ENCODE measurements at regions not wholly inside any gene's neighbourhood (a gene's known extent, or its start where the extent isn't known, plus 50 kb on each side); places are given as distances from the start of the nearest gene placed in this dataset.
"Not testable (repeated sequence)": the region's sequence is repeated elsewhere in the genome, so short reads cannot be mapped to it uniquely, and the experiment has no call there.

DNA sequence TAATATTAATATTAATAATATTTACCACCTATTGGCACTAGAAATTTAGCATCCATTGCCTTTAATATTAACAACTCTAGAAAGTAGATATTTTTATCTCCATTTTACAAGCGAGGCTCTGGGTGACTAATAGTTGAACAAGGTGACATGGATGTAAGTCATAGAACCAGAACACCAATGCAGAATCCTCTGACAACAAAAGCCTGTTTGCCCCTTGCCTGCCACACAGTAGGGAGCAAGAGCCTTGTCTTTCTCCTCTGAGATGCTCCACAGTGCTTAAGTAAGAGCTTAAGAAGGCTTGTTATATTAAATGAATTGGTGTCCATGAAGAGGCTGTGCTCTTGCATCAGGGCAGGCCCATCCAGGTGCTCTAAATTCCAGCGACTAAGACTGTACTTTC, 51.2 kb upstream of the LBX1 start:
- DNase-seq: no peak

- DNase-seq: not testable (repeated sequence)
Measured at GRCh38 chr10:101280921-101281320, 51.7 kb upstream of the LBX1 start.

DNA sequence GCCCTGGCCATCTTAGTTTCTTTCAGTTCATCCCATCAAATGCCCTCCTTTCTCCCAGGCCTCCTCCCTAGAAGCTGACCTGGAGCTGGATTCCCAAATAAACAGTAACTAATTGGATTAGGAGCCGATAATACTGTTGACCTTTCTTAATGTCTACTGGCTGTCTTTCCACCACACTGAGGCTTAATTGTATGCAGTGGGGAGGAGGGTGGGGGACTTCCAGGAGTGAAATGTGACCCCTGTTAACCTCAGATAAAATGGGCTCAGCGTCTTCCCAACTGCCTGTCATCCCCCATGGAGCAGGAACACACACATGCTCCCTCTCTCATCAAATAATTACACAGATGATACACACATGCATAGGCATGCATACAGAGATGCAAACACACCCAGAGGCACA, 53.7 kb upstream of the LBX1 start:
- DNase-seq: no peak

DNA sequence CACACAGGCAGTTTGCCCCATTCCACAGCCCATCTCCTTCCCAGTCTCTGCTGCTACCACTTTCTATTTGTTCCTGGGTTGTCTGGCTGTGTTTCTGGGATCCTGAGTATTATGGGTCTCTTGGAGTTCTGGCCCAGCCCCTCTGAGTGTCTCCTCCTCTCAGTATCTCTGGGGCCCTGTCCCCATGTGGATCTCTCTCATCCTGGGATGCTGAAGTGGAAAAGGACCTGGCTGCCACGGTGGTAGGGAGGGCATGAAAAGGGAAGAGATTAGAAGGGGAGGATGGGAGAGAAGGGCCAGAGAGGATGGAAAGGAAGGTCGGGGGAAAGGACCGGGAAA, 54.5 kb upstream of the LBX1 start:
- DNase-seq: no peak

GRCh38 chr10:101284101-101284743, 55.0 kb upstream of the LBX1 start:
- no peak for DNase-seq

GRCh38 chr10:101284744-101285463, 55.6 kb upstream of the LBX1 start:
- no peak for DNase-seq

DNA sequence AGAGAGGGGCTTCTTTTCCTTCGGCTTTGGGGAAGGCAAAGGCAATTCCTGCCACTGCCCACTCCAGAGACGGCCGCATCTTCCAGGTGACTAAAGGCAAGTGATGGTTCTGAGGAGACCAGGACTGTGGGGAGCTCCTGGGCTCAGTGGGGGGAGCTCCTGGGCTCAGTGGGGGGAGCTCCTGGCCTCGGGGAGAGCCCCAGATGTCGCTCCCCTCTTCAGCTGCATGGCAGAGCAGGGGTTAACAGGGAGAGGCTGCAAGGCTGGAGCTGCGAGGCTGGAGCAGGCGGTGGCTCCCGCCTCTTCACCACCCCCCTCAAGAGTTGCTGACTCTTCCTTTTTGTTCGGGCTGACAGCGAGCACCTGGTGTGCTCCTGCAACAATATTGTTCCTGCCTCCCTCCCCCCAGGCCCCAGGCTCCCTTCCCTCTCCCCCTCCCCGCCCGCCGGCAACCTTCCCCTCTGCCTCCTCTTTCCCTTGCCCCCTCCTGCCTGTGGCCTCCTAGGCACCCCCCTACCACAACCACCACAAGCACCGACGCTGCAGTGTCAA, 56.3 kb upstream of the LBX1 start:
- no peak for DNase-seq

- DNase-seq: no peak
Measured at GRCh38 chr10:101286248-101287046, 57.2 kb upstream of the LBX1 start.

DNA sequence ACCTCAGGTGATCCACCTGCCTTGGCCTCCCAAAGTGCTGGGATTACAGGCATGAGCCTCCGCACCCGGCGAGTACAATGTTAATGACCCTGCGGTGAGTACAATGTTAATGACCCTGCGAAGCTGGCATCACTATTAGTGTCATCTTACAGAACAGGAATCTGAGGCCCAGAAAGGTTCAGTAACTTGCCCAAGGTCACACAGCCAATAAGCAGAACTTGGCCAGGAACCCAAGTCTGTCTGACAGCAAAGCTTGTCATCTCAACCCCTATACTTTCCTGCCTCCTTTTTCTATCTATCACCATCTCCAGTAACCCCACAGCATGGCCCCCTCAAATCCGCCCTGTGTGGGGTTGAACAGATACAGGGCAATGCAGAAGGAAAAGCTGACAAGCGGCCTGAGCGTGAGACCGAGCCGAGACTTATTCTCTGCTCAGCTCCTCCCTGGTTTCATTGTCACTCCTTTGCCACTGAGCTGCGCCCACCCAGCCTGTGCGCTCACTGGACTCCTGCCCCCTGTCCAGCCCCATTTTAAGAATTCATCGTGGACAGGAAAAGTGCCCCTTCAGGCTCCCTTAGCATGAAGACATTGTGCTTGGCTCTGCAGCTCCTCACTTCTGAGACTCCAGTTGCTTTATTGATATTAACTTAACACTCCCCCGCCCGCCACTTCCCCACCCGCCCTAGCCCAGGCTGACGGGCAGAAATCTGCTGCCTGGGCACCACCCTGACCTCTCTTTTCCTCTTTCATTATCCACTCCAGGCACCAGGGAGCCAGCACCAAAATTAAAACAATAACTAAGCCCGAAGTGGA, 58.1 kb upstream of the LBX1 start:
- no peak for DNase-seq

DNA sequence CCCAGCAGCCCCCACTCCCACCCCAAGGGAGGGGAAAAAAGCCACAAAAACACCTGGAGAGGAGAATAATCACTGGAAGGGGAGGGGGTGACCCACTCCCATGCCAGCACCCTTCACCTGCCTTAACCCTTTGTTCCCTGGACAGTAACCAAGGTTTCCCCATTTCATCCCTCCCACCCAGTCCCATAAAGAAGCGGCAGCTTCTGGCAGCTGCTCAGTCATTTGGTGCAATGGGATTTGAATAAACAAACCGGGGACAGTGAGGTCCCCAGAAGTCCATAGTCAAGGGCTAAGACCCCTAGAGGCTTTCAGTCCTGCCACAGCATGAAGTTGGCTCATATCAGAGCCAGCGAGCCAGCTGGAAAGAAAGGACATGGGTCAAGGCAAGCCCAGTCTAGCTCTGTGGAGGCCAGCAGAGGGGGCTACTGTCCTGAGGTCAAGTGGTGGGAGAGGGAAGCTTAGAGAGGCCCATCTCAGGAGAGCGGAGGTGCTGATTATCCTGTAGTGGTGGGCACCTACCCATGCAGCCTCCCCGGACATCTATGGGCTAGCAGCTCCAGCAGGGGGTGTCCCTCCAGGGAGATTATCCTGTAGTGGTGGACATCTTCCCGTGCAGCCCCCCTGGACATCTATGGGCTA, 58.9 kb upstream of the LBX1 start:
- peak; percentile 30 to 51 (median 34) for DNase-seq

DNA sequence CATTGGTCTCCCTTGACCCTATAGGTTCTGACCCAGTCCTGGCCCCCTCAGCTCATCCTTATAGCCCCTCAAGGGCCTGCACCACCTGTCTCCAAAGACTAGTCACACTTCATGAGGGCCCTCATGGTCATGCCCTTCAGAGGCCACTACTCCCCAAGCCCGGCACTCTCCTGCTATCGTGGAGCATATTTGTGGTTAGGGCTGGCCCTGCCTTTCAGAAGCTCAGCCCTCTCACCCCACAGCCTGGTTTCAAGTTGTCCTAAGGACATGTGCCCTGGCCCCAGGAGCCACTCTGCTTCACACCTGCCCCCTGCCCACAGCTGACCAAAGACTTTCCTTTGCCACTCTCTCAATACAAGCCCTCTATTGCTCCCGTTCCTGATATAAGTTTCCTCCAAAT, 60.3 kb upstream of the LBX1 start:
- no peak for DNase-seq

DNA sequence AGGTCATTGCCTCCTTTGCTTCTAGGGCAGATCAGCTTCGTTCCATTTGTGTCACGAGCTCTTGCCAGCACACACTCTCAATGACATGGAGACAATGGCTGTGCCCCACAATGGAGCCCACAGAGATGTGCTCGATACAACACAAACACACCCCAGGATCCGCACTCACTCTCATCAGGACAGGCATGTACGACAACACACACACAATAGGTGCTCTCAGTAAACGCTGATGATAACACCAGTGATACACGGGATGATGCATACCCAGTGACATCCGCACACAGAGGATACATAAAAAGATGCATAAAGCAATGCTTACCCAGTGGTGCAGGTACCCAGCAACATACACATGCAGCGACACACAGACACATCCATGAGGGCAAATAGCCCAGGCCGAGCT, 61.2 kb upstream of the LBX1 start:
- no peak for DNase-seq

GRCh38 chr10:101290881-101291280, 61.6 kb upstream of the LBX1 start:
- DNase-seq: no peak

GRCh38 chr10:101291331-101292193, 62.3 kb upstream of the LBX1 start:
- peak; percentile 41 to 70 (median 52) for DNase-seq

DNA sequence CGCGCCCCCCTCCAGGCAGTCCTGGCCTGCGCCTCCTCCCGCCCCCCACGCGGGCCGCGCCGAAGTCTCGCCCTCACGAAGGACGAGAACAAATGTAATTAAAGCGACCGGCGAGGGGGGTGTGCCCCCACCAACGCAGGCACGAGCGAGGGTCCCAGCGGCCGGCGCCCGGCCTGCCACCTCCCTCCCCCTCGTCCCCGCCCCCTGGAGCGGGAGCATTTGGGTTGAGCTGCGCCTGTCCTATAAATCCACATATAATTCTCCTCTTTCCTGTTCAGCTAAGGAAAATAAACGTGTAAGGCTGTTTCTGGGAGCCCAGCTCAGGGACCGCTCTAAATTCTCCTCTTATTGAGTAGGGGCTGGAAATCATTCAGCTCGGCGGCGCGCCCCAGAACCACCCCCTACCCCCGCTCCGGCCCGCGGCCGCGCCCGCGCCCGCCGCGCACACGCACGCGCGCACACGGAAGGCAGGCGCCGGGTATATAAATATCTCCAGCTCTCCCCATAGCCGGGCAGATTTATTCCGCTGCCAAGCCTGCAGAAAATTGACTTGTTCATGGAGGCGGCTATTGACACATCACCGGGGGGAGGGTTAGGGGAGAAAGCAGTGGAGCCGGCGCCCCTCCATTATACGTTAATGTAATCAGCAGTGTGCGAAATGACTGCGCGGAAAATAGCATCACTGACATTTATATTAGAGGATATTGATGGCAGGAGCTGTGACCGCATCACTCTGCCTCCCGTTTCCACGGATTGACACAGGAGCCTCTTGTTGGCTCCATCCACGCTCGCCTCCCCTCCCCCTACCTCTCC, 61.6 kb upstream of the BTRC start:
- no peak for DNase-seq

DNA sequence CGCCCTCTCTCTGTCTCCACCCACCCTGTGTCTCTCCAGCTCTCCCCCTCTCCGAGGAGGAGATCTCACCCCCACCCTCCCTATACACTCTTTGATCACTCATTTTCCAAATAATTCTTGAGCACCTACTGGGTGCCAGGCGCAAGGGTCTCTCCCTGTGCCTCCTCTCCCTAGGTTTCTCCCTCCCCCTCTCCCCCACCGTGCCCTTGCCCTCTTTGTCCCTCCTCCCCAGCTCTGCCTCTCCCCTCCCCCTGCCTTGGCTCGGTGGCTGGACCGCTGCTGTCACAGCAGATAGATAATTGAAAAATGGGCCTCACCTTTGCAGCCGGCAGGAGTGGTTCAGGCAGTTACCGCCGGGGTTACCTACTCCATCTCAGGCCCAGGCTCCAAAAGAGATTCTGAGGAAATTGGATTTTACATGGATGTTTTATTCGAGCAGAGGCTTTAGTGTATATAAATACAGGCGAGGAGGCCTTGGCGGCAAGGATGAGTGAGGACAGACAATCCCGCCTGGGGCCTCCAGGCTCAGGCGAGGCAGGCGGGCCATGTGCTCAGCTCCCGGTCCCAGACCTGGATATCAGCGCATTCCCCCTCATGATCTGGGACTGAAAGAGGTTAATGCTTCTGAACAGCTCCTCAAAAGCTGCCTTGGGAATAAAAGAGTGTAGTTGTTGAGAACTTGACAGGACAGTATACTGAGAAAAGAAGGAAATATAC, 60.8 kb upstream of the BTRC start:
- no peak for DNase-seq

GRCh38 chr10:101294109-101294508, 59.9 kb upstream of the BTRC start:
- no peak for DNase-seq

DNA sequence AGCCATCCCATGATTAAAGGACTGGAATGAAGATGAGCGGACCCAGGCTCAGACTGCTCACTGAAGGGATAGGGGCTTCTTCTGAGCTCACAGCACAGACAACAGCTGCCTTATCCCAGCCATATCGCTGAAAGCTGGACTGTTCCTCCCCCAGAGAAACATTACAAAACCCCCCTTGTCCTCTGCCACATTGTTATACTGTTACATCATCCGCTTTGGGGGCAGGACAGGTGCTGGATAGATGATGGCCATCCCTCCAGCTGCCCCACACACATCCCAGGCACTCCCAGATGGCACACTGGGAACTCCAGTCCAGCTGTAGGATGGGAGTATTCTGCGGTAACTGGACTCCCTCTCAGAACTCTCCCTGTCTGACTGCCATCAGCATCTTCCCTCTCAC, 58.7 kb upstream of the BTRC start:
- DNase-seq: no peak

GRCh38 chr10:101297901-101298486, 56.0 kb upstream of the BTRC start:
- DNase-seq: peak; percentile 46 to 76 (median 59)
